HG03565 (cell line): ENCODE measurements at regions not wholly inside any gene's neighbourhood (a gene's known extent, or its start where the extent isn't known, plus 50 kb on each side); places are given as distances from the start of the nearest gene placed in this dataset.

Experiments
- ATAC-seq: cut with Tn5 transposase; IDR thresholded peaks from one replicate; pipeline ENCODE4 v1.9.1; 2021; ENCODE audit warnings: mild to moderate bottlenecking, moderate library complexity; ENCODE audit not compliant: unreplicated experiment

DNA sequence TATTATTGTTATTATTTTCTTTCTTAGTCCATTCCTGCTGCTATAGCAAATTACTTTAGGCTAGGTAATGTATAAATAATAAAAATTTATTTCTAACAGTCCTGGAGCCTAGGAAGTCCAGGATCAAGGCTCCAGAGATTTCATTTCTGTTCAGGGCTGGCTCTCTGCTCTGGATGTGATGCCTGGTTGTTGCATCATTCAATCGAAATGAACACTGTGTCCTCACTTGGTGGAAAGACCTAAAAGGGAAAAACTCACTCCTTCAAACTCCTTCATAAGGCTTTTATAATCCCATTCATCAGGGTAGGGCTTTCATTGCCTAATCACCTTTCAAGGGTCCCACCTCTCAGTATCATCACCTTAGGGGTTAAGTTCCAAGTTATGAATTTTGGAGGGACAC, 395.0 kb downstream of the EFNB2 start:
- ATAC-seq, result no peak

- ATAC-seq, result no peak
Observed at GRCh38 chr13:106139942-106140341, 395.5 kb downstream of the EFNB2 start.

DNA sequence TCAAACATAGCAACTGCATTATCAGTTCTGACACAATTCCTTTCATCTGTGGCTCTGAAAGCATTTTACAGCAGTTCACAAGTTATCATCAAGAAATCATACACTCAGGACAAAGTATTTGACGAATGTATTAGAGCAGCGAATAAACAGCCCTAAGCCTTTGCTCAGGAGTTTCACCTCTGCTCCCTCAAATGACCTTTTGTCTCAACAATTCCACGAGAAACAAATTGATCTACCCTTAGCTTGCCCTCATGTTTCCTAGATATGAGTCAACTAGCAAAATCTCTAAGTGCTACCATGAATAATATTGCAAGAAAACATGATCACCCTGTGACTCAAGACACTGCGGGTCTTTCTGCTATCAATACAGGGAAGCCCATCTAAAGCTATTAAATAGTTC, 396.1 kb downstream of the EFNB2 start:
- ATAC-seq, result no peak

DNA sequence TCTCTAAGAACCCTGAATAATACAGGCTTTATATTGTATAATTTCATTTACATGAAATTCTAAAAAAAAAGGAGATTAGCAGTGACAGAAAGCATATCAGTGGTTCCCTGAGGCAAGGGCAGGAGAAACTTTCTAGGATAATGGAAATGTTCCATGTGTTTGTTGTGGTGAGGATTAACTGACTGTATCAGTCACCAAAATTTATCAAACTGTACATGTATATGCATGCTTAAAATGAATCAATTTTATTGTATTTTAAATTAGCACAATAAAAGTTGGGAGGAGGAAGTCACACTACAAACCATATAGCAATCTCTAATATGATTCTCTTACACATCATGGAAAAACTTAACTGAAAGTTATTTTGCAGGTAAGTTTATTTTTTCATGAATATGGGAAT, 396.8 kb downstream of the EFNB2 start:
- no peak for ATAC-seq

- ATAC-seq, result no peak
Observed at GRCh38 chr13:106133025-106133424, 402.4 kb downstream of the EFNB2 start.

DNA sequence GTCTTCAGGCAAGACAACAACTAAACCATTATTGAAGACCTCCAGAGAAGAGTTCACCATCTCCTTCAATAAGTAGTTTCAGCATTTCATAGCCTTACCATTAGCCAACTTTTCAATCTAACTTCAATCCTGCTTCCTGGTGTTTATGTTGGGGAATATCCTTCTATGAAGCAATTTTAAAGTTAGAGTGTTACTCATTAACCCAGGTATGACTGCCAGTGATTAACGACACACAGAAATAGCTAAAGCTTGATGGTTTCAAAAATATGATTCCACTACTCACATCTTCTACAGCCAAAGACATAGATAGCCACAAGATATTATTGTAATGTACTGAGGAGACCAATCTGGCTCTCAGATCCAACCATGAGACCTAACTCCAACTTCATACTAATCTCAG, 403.2 kb downstream of the EFNB2 start:
- ATAC-seq, result no peak

DNA sequence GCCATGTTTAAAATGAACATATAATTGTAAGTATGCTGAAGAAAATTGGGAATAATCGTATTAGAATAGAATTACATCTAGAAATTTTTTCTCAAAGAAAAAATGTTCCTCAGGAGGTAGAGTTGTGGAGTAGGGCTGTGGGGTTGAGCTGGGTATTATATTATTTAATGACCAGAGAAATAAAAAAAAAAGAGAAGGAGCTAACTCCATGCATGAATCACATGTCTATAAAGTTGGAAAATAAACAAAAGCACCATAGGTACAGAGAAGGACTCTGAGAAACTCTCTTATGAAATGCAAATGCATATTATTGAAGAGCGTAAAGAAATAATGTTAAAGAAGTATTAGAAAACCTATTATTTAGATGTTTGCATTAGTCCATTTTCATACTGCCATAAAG, 405.5 kb downstream of the EFNB2 start:
- no peak for ATAC-seq

- ATAC-seq, result no peak
Observed at GRCh38 chr13:106129273-106129672, 406.2 kb downstream of the EFNB2 start.

DNA sequence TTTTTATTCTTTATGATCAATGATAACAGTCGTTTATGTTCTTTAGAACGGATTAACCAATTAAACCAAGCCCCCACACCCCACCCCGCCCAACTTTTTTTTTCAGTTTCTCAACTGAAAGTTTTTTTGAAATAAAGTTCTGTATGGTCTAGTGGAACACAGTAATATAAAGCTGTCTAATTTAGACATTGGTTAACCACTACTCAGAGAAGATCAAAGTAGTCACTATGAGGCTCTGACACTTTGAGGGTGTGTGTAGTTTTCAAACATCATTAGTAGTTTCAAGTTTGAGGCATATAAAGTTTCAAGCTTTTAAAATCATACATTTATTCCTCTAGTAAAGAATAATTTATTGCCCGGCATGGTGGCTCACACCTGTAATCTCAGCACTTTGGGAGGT, 413.2 kb downstream of the EFNB2 start:
- no peak for ATAC-seq

DNA sequence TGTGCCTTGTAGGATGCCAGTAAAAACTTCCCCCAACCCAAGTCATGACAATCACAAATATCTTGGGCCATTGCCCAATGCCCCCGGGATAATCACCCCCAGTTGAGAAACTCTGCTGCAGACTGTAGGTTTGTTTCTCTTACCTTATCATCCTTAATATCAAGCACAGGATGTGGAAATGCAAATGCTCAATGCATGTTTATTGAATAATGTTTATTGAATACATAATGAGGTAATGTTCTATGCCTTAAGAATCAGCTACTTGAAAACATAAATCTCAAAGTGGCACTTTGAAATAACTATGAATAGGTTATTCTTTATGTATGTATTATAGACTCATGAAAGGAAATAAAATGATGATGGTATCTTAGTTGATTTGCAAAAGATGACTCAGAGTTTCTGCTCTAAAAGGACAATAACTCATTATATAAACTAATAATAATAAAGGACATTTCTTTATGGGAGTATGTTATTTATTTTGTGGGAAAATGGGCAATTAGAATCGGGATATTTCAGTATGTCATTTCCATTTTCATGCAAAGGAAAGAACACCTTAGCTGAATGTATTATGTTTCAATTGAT, 414.2 kb downstream of the EFNB2 start:
- no peak for ATAC-seq

GRCh38 chr13:106118996-106119395, 416.5 kb downstream of the EFNB2 start:
- no peak for ATAC-seq

DNA sequence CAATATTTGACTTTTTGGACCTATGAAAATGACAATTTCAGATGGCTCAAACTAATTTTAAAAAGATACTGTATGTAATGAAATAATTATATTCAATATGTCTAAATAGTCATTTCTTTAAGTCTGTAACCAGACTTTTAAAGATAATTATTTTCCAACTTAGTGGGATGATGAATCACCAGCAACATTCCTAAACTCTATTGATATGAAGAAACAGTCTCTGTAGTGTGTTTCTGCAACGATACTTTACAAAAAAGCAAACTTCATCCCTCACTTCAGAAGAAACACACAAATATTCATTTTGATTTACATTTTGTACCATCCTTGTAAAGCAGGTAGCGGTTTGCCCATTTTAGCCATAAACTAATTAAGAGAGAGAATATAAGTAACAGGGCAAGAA, 417.4 kb downstream of the EFNB2 start:
- ATAC-seq, result no peak

- no peak for ATAC-seq
Observed at GRCh38 chr13:106117640-106118039, 417.8 kb downstream of the EFNB2 start.

DNA sequence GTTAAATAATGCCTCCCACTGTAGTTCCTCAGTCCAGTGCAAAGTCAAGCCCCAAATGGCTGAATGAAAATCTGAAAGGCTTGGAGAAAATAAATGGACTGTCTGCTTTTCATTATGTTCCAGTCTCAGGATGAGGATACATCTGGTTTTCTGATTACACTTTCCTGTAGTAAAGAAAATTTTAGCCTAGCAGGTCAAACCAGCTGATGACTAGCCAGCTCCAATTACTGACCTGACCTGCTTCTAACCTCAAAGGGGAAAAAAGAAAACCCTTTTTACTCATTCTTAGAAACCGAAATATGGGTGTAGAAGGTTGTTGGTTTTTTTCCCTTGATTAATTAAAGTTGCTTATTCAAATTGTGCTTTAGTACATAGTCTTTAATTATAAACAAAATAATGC, 418.4 kb downstream of the EFNB2 start:
- ATAC-seq, result no peak

GRCh38 chr13:106115081-106115480, 420.4 kb downstream of the EFNB2 start:
- no peak for ATAC-seq

DNA sequence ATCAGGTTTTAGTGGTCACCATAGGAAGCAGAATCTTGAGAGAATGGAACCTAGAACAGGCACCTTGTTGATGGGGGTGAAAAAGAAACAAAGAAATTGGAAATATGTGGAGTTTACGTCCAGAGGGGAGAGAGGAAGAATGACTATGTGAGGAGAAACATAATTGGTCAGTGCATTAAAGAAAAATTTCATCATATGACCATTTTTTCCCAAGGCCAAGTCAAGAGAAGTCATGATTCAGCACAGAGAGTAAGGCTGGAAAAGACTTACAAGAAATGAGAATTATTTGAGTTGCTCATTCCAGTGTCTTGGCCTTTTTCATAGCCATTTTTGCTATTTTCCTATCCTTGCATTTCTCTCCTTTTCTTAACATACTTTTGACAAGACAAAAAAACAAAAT, 421.7 kb downstream of the EFNB2 start:
- no peak for ATAC-seq

GRCh38 chr13:106112191-106112590, 423.3 kb downstream of the EFNB2 start:
- no peak for ATAC-seq

DNA sequence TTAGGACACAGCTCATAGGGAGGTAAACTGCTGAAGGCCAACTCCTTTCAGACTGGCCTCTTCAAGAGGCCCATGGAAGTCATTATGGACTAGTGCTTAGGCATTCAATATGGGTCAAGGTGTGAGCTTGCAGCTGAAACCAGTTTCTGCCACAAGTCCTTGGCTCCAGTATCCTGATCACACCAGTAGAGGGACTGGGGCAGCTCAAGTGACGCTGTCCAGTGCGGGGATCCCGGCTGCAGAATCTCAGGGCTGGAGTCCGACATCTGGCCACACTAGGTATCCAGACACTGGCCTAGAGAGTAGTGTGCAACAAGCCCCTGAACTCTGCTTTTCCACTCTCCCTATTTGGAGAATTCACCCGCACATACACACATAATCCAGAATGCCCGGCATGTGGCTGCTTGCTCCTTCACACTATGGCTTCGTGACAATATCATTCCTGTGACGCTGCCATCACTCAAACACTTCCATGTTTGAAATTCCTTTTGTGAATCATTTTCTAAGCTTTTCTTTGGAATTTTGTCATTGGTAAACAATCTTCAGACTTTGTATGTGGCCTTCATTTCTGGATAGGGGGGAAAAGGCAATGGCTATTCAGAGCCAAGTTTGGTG, 425.1 kb downstream of the EFNB2 start:
- ATAC-seq, result no peak

GRCh38 chr13:106109391-106109791, 426.1 kb downstream of the EFNB2 start:
- ATAC-seq, result no peak

DNA sequence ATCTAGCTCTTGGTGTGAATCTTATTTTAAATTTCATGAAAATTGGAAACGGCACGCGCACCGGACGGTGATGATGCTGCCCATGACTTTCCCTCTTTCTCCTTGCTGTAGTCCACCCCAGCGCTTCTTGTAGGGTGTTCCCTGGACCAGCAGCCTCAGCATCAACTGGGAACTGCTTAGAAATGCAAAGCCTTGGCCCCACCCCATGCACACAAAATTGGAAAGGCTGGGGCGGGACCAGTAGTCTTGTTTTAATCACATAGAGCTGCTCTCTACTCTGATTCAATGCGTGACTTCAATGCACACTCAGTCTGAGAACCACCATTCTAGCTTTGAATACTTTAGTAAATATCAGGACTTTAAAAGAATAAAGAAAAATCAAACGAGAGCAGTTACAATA, 427.1 kb downstream of the EFNB2 start:
- ATAC-seq, result no peak

- no peak for ATAC-seq
Observed at GRCh38 chr13:106107061-106107460, 428.4 kb downstream of the EFNB2 start.

GRCh38 chr13:106105153-106105552, 430.3 kb downstream of the EFNB2 start:
- ATAC-seq, result no peak

DNA sequence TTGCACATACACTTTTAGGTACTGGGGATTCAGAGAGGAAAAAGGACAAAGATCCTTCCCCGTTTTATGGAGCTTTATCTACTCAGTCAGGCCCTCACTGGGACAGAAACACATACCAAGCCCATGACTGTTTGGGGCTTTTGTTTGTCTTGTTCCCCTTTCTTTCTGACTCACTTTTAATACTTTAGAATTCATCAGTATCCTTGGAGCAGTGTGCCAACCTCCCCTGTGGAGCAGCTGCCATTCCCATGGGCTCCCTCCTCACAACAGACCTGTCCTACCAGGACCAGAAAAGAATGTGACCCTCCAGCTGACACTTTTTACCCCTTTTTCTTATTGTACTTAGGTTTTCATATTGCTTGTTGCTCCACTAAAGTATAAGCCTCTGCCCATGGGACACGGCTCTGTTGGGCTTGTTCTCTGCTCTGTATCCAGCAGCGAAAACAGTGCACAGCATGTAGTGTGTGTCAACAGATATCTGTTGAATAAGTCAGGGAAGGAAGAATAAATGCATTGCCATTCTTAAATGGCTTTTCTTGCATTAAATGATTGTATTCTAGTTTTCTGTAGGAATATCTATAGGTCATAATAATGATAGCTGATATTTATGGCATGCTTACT, 431.1 kb downstream of the EFNB2 start:
- ATAC-seq, result no peak
